ENCODE measurements at regions not wholly inside any gene's neighbourhood (a gene's known extent, or its start where the extent isn't known, plus 50 kb on each side); places are given as distances from the start of the nearest gene placed in this dataset.
A peak's percentile ranks its signal among the peaks of the same experiment; 100 is the strongest.
"Not testable (repeated sequence)": the region's sequence is repeated elsewhere in the genome, so short reads cannot be mapped to it uniquely, and the experiment has no call there.

- H3K4me3 Mint-ChIP-seq, result no peak overlapping the region
- H3K27me3 Mint-ChIP-seq, result no peaks in the 10 kb centered on the region
Observed at GRCh38 chr3:98690876-98691275, 72.3 kb upstream of the ST3GAL6 start.

GRCh38 chr3:98691897-98692296, 71.2 kb upstream of the ST3GAL6 start:
- H3K4me1 Mint-ChIP-seq (ENCODE audit: low read depth in 2 of 2), result no peaks in the 10 kb centered on the region
- peaks cover under 1% of the 10 kb centered on the region for H3K9me3 Mint-ChIP-seq
- H3K4me3 Mint-ChIP-seq, result no peak overlapping the region
- no peaks in the 10 kb centered on the region for H3K36me3 Mint-ChIP-seq
- ATAC-seq, result no peak
- no peaks in the 10 kb centered on the region for H3K27me3 Mint-ChIP-seq
- no peak for DNase-seq (ENCODE audit: low spot score)
- H3K27ac Mint-ChIP-seq, result no peak overlapping the region

More at GRCh38 chr3:98690876-98691275, 72.3 kb upstream of the ST3GAL6 start:
- Mint-ChIP-seq H3K4me1 (ENCODE audit: low read depth in 2 of 2) (no peaks in the 10 kb centered on the region), H3K27ac (no peak overlapping the region), H3K36me3 (no peaks in the 10 kb centered on the region), H3K9me3 (peaks cover 4% of the 10 kb centered on the region)
- no peak for DNase-seq (ENCODE audit: low spot score)
- ATAC-seq, result no peak

GRCh38 chr3:98692787-98693473, 70.2 kb upstream of the ST3GAL6 start:
- H3K36me3 Mint-ChIP-seq, result no peaks in the 10 kb centered on the region
- peak in 1 of 2 donors; percentile 41 for ATAC-seq
- H3K4me1 Mint-ChIP-seq (ENCODE audit: low read depth in 2 of 2), result no peaks in the 10 kb centered on the region
- H3K27ac Mint-ChIP-seq, result no peak overlapping the region
- no peak for DNase-seq (ENCODE audit: low spot score)
- H3K9me3 Mint-ChIP-seq, result no peaks in the 10 kb centered on the region
- no peaks in the 10 kb centered on the region for H3K27me3 Mint-ChIP-seq
- no peak overlapping the region for H3K4me3 Mint-ChIP-seq

- Mint-ChIP-seq H3K4me3 (no peak overlapping the region), H3K27ac (no peak overlapping the region), H3K27me3 (no peaks in the 10 kb centered on the region), H3K9me3 (no peaks in the 10 kb centered on the region), H3K4me1 (ENCODE audit: low read depth in 2 of 2) (no peaks in the 10 kb centered on the region), H3K36me3 (no peaks in the 10 kb centered on the region)
- no peak for ATAC-seq
- DNase-seq (ENCODE audit: low spot score), result no peak
Observed at GRCh38 chr3:98695796-98696195, 67.3 kb upstream of the ST3GAL6 start.

- H3K27ac Mint-ChIP-seq; ATAC-seq; H3K36me3 Mint-ChIP-seq; H3K9me3 Mint-ChIP-seq; H3K4me3 Mint-ChIP-seq; DNase-seq (ENCODE audit: low spot score); H3K4me1 Mint-ChIP-seq (ENCODE audit: low read depth in 2 of 2); H3K27me3 Mint-ChIP-seq: not testable (repeated sequence)
Observed at GRCh38 chr3:98696296-98696695, 66.8 kb upstream of the ST3GAL6 start.

- no peak overlapping the region for H3K27ac Mint-ChIP-seq
- ATAC-seq, result no peak
Observed at GRCh38 chr3:98697225-98697624, 65.9 kb upstream of the ST3GAL6 start.

GRCh38 chr3:98699132-98699531, 64.0 kb upstream of the ST3GAL6 start:
- Mint-ChIP-seq H3K4me3 (no peak overlapping the region), H3K9me3 (no peaks in the 10 kb centered on the region), H3K4me1 (ENCODE audit: low read depth in 2 of 2) (no peaks in the 10 kb centered on the region), H3K27ac (no peak overlapping the region), H3K27me3 (no peaks in the 10 kb centered on the region), H3K36me3 (no peaks in the 10 kb centered on the region)
- ATAC-seq, result no peak
- no peak for DNase-seq (ENCODE audit: low spot score)

More at GRCh38 chr3:98697225-98697624, 65.9 kb upstream of the ST3GAL6 start:
- no peak for DNase-seq (ENCODE audit: low spot score)
- Mint-ChIP-seq H3K36me3 (no peaks in the 10 kb centered on the region), H3K4me3 (no peak overlapping the region), H3K4me1 (ENCODE audit: low read depth in 2 of 2) (no peaks in the 10 kb centered on the region), H3K27me3 (no peaks in the 10 kb centered on the region), H3K9me3 (no peaks in the 10 kb centered on the region)

- Mint-ChIP-seq H3K9me3 (no peaks in the 10 kb centered on the region), H3K27me3 (no peaks in the 10 kb centered on the region), H3K4me3 (no peak overlapping the region), H3K4me1 (ENCODE audit: low read depth in 2 of 2) (no peaks in the 10 kb centered on the region), H3K27ac (no peak overlapping the region), H3K36me3 (no peaks in the 10 kb centered on the region)
- ATAC-seq (no peak), DNase-seq (ENCODE audit: low spot score) (no peak)
Observed at GRCh38 chr3:98701071-98701675, 62.0 kb upstream of the ST3GAL6 start.

GRCh38 chr3:98702166-98702565, 61.0 kb upstream of the ST3GAL6 start:
- Mint-ChIP-seq H3K4me1 (ENCODE audit: low read depth in 2 of 2) (no peaks in the 10 kb centered on the region), H3K9me3 (no peaks in the 10 kb centered on the region), H3K27me3 (no peaks in the 10 kb centered on the region), H3K36me3 (no peaks in the 10 kb centered on the region), H3K27ac (no peak overlapping the region), H3K4me3 (no peak overlapping the region)
- no peak for ATAC-seq
- DNase-seq (ENCODE audit: low spot score), result no peak

- no peaks in the 10 kb centered on the region for H3K4me1 Mint-ChIP-seq (ENCODE audit: low read depth in 2 of 2)
- no peaks in the 10 kb centered on the region for H3K9me3 Mint-ChIP-seq
- DNase-seq (ENCODE audit: low spot score) (no peak), ATAC-seq (no peak)
- H3K27me3 Mint-ChIP-seq, result peaks cover 0 to 4% of the 10 kb centered on the region in 2 donors
- H3K4me3 Mint-ChIP-seq, result no peak overlapping the region
- H3K36me3 Mint-ChIP-seq, result no peaks in the 10 kb centered on the region
- H3K27ac Mint-ChIP-seq, result no peak overlapping the region
Observed at GRCh38 chr3:98705212-98705611, 57.9 kb upstream of the ST3GAL6 start.

GRCh38 chr3:98705694-98706093, 57.4 kb upstream of the ST3GAL6 start:
- Mint-ChIP-seq H3K4me3 (no peak overlapping the region), H3K9me3 (no peaks in the 10 kb centered on the region), H3K36me3 (no peaks in the 10 kb centered on the region), H3K27me3 (peaks cover 0 to 4% of the 10 kb centered on the region in 2 donors), H3K27ac (no peak overlapping the region), H3K4me1 (ENCODE audit: low read depth in 2 of 2) (no peaks in the 10 kb centered on the region)
- DNase-seq (ENCODE audit: low spot score) (no peak), ATAC-seq (no peak)

- ATAC-seq; H3K9me3 Mint-ChIP-seq; H3K27me3 Mint-ChIP-seq; H3K4me3 Mint-ChIP-seq; DNase-seq (ENCODE audit: low spot score); H3K4me1 Mint-ChIP-seq (ENCODE audit: low read depth in 2 of 2); H3K36me3 Mint-ChIP-seq; H3K27ac Mint-ChIP-seq: not testable (repeated sequence)
Observed at GRCh38 chr3:98708681-98709080, 54.5 kb upstream of the ST3GAL6 start.

- DNase-seq (ENCODE audit: low spot score), result no peak
- H3K36me3 Mint-ChIP-seq, result no peaks in the 10 kb centered on the region
- H3K27me3 Mint-ChIP-seq, result peaks cover 0 to 4% of the 10 kb centered on the region in 2 donors
- no peak overlapping the region for H3K27ac Mint-ChIP-seq
- no peaks in the 10 kb centered on the region for H3K4me1 Mint-ChIP-seq (ENCODE audit: low read depth in 2 of 2)
- no peak overlapping the region for H3K4me3 Mint-ChIP-seq
- no peaks in the 10 kb centered on the region for H3K9me3 Mint-ChIP-seq
- ATAC-seq, result no peak
Observed at GRCh38 chr3:98709441-98709840, 53.7 kb upstream of the ST3GAL6 start.

GRCh38 chr3:98710067-98710659, 53.0 kb upstream of the ST3GAL6 start:
- DNase-seq (ENCODE audit: low spot score) (no peak), ATAC-seq (no peak)
- H3K27me3 Mint-ChIP-seq, result peaks cover 0 to 4% of the 10 kb centered on the region in 2 donors
- H3K9me3 Mint-ChIP-seq, result no peaks in the 10 kb centered on the region
- H3K27ac Mint-ChIP-seq, result no peak overlapping the region
- no peaks in the 10 kb centered on the region for H3K36me3 Mint-ChIP-seq
- no peaks in the 10 kb centered on the region for H3K4me1 Mint-ChIP-seq (ENCODE audit: low read depth in 2 of 2)
- H3K4me3 Mint-ChIP-seq, result no peak overlapping the region
